ENCODE measurements at regions not wholly inside any gene's neighbourhood (a gene's known extent, or its start where the extent isn't known, plus 50 kb on each side); places are given as distances from the start of the nearest gene placed in this dataset.

GRCh38 chr5:12626556-12626955, 722.3 kb upstream of the CTNND2 start:
- H3K4ac ChIP-seq (replicated peaks; ENCODE audit: insufficient read length, low read depth, low read length) = peak overlapping the region; percentile 36
- no peak overlapping the region for H2AK5ac ChIP-seq (ENCODE audit: low read depth, low read length)
- H3K27ac ChIP-seq (ENCODE audit: low read depth, low read length) = peak overlapping the region; percentile 14; the same call in 1 of the 2 replicates
- H2BK5ac ChIP-seq (ENCODE audit: low read depth, low read length) = peak overlapping the region; percentile 99
- DNase-seq (ENCODE audit: low read depth in 1 of 2, low spot score in 2 of 2) (no peak), FAIRE-seq (no peak)
- H3K79me1 ChIP-seq (ENCODE audit: low read depth, low read length) = no peaks in the 10 kb centered on the region
- H3K23ac ChIP-seq (ENCODE audit: insufficient read length) = no peak overlapping the region
- H3K4me3 ChIP-seq (ENCODE audit: extremely low read depth in 1 of 4, insufficient read depth in 2 of 4, low read depth in 3 of 4, low read length in 4 of 4) = peak overlapping the region; percentile 64 to 76 (median 67)
- peak overlapping the region; percentile 74 to 77 for H3K4me2 ChIP-seq (ENCODE audit: insufficient read depth in 1 of 2, low read depth in 2 of 2, low read length in 2 of 2)
- H3K14ac ChIP-seq (ENCODE audit: insufficient read length) = no peak overlapping the region
- H3K23me2 ChIP-seq (ENCODE audit: low read depth, low read length) = peaks cover 9% of the 10 kb centered on the region
- ChIA-PET POLR2A (ENCODE audit: partially characterized antibody) (interaction anchor here (0.9 to 1.3 kb wide), 2 partner anchors 22 to 36 kb away, joined by 3 to 4 read pairs; no protein-coding TSS in a partner anchor), CTCF (ENCODE audit: partially characterized antibody) (no interaction called here)
- H3K9me3 ChIP-seq (ENCODE audit: insufficient read depth in 2 of 2, low read depth in 1 of 2, low read length in 1 of 2) = no peaks in the 10 kb centered on the region
- peak overlapping the region; percentile 91 for H3K18ac ChIP-seq (ENCODE audit: extremely low read depth, low read length)
- peak overlapping the region; percentile 7 for H2BK120ac ChIP-seq (replicated peaks; ENCODE audit: low read depth, low read length)
- H2BK12ac ChIP-seq (ENCODE audit: low read depth, low read length) = 0 out of 2 replicates have a peak overlapping the region, but pooled peaks have one; percentile 18
- peak overlapping the region in 3 of 4 experiments; percentile 42 to 81 (median 73); a peak in 5 of 7 replicates for H3K9ac ChIP-seq (replicated peaks in 1 of 4; ENCODE audit: extremely low read depth in 1 of 4, low read depth in 3 of 4, low read length in 3 of 4)
- H3K27me3 ChIP-seq (replicated peaks in 1 of 4; ENCODE audit: control insufficient read depth in 3 of 4, extremely low read depth in 1 of 4, insufficient read depth in 3 of 4, low read length in 3 of 4) = no peaks in the 10 kb centered on the region
- peak overlapping the region; percentile 22 for H4K91ac ChIP-seq (replicated peaks; ENCODE audit: insufficient read length, low read length)
- peaks cover 2 to 27% (median 17%) of the 10 kb centered on the region in 4 experiments for H3K4me1 ChIP-seq (replicated peaks in 1 of 4; ENCODE audit: control insufficient read depth in 3 of 4, insufficient read depth in 4 of 4, low read length in 3 of 4)
- peaks cover 0 to 23% (median 4%) of the 10 kb centered on the region in 4 experiments; a peak in 2 of 8 replicates for H3K36me3 ChIP-seq (ENCODE audit: control insufficient read depth in 2 of 4, insufficient read depth in 4 of 4, low read length in 3 of 4)
- peaks cover 37 to 68% of the 10 kb centered on the region in 2 experiments for H3K79me2 ChIP-seq (ENCODE audit: control insufficient read depth in 1 of 2, insufficient read depth in 2 of 2, low read length in 2 of 2)
- H4K20me1 ChIP-seq (replicated peaks in 1 of 2; ENCODE audit: control insufficient read depth in 1 of 2, insufficient read depth in 2 of 2, low read length in 2 of 2) = peaks cover 0 to 4% of the 10 kb centered on the region in 2 experiments
- H4K5ac ChIP-seq (ENCODE audit: insufficient read length, low read depth, low read length) = peak overlapping the region; percentile 26
- H2AFZ ChIP-seq (ENCODE audit: low read length) = no peak overlapping the region
- no peak overlapping the region for H2BK15ac ChIP-seq (ENCODE audit: low read length)
- WGBS, 2 experiments (ENCODE audit: extremely low coverage in 1 of 2, insufficient coverage in 1 of 2, insufficient read length in 1 of 2, insufficient replicate concordance in 2 of 2, low coverage in 1 of 2, low lambda C conversion rate in 2 of 2, missing lambda C conversion rate in 1 of 2) = 73% methylated on average over 5 of the region's 5 CpGs; no CpG with 5 or more reads in 1 of the 2 experiments
- H3K56ac ChIP-seq (replicated peaks; ENCODE audit: insufficient read length, low read depth, low read length) = peak overlapping the region; percentile 5
- TF ChIP-seq RXRA (IDR thresholded peaks at IDR 0.05; ENCODE audit: insufficient read depth, low read depth, low read length) = no peak
- no peak for TF ChIP-seq RBBP5 (IDR thresholded peaks at IDR 0.05; ENCODE audit: borderline replicate concordance, low read depth, low read length)
- no peak for TF ChIP-seq POLR2A (IDR thresholded peaks at IDR 0.05; ENCODE audit: control extremely low read depth in 1 of 2, low read depth in 2 of 2, low read length in 2 of 2)
- TF ChIP-seq CTCF (IDR thresholded peaks at IDR 0.05; ENCODE audit: control extremely low read depth in 1 of 3, insufficient read depth in 1 of 3, low read depth in 1 of 3, low read length in 3 of 3) = no peak
- TF ChIP-seq TAF1 (IDR thresholded peaks at IDR 0.05; ENCODE audit: low read depth, low read length) = no peak
- no peak for TF ChIP-seq RFX5 (IDR thresholded peaks at IDR 0.05; ENCODE audit: borderline replicate concordance, low read depth, low read length)
- no peak for TF ChIP-seq JUN (IDR thresholded peaks at IDR 0.05; ENCODE audit: low read depth, low read length)
- no peak for TF ChIP-seq CBX8 (IDR thresholded peaks at IDR 0.05; ENCODE audit: borderline replicate concordance, low read depth, low read length)
- TF ChIP-seq ATF3 (IDR thresholded peaks at IDR 0.05; ENCODE audit: insufficient read depth, low read depth, low read length) = no peak
- no peak overlapping the region for H4K8ac ChIP-seq (ENCODE audit: extremely low read depth, insufficient read depth, low read length)
- 0 out of 2 replicates have a peak overlapping the region, but pooled peaks have one; percentile 88 for H2BK20ac ChIP-seq (ENCODE audit: low read length)

Data from H1 (cell line).